ENCODE measurements at regions not wholly inside any gene's neighbourhood (a gene's known extent, or its start where the extent isn't known, plus 50 kb on each side); places are given as distances from the start of the nearest gene placed in this dataset.

- no peaks in the 10 kb centered on the region for H4K20me1 ChIP-seq (replicated peaks; ENCODE audit: insufficient read depth)
- no peaks in the 10 kb centered on the region for H3K9me2 ChIP-seq (ENCODE audit: insufficient read depth)
- no peak overlapping the region for H3K4me3 ChIP-seq
- DNase-seq (ENCODE audit: low spot score) = no peak
- H3K27me3 Mint-ChIP-seq (ENCODE audit: insufficient read depth, low read depth, poor library complexity) = no peaks in the 10 kb centered on the region
- no peak overlapping the region for H3K4me3 Mint-ChIP-seq
- H3K4me1 ChIP-seq (ENCODE audit: insufficient read depth) = no peaks in the 10 kb centered on the region
- H2AFZ ChIP-seq = no peak overlapping the region; the same call in 1 of the 2 replicates
- H3K27ac ChIP-seq (ENCODE audit: low read depth) = no peak overlapping the region
- H3K27ac Mint-ChIP-seq = no peak overlapping the region
- no peaks in the 10 kb centered on the region for H3K27me3 ChIP-seq (ENCODE audit: insufficient read depth)
- H3K4me1 Mint-ChIP-seq = no peaks in the 10 kb centered on the region
- no peaks in the 10 kb centered on the region for H3K79me2 ChIP-seq (replicated peaks; ENCODE audit: insufficient read depth)
- H3F3A ChIP-seq (replicated peaks; ENCODE audit: low read depth) = no peaks in the 10 kb centered on the region
- H3K36me3 Mint-ChIP-seq (ENCODE audit: low read depth) = no peaks in the 10 kb centered on the region
- TF ChIP-seq CREB1 (CRISPR knock-in tag; IDR thresholded peaks at IDR 0.05; ENCODE audit: low read depth) (no peak), JUNB (IDR thresholded peaks at IDR 0.05; ENCODE audit: unreplicated experiment) (no peak), EZH2 (IDR thresholded peaks at IDR 0.05; ENCODE audit: low read depth, unreplicated experiment) (no peak), ZNF114 (CRISPR knock-in tag; IDR thresholded peaks at IDR 0.05) (no peak), STAT1 (IDR thresholded peaks at IDR 0.05; ENCODE audit: unreplicated experiment) (no peak), REST (IDR thresholded peaks at IDR 0.05; ENCODE audit: unreplicated experiment) (no peak)
- TF ChIP-seq, protein P1, sequence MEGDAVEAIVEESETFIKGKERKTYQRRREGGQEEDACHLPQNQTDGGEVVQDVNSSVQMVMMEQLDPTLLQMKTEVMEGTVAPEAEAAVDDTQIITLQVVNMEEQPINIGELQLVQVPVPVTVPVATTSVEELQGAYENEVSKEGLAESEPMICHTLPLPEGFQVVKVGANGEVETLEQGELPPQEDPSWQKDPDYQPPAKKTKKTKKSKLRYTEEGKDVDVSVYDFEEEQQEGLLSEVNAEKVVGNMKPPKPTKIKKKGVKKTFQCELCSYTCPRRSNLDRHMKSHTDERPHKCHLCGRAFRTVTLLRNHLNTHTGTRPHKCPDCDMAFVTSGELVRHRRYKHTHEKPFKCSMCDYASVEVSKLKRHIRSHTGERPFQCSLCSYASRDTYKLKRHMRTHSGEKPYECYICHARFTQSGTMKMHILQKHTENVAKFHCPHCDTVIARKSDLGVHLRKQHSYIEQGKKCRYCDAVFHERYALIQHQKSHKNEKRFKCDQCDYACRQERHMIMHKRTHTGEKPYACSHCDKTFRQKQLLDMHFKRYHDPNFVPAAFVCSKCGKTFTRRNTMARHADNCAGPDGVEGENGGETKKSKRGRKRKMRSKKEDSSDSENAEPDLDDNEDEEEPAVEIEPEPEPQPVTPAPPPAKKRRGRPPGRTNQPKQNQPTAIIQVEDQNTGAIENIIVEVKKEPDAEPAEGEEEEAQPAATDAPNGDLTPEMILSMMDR (conservative IDR thresholded peaks at IDR 0.05; ENCODE audit: low read depth in 2 of 2) = no peak
- ATAC-seq = no peak
- no peak overlapping the region for H3K4me2 ChIP-seq
- no peaks in the 10 kb centered on the region for H3K9me3 Mint-ChIP-seq
- H3K36me3 ChIP-seq (ENCODE audit: insufficient read depth) = no peaks in the 10 kb centered on the region
These were observed 134.8 kb upstream of the LARP1 start for GRCh38 chr5:154620411-154620810.

DNA sequence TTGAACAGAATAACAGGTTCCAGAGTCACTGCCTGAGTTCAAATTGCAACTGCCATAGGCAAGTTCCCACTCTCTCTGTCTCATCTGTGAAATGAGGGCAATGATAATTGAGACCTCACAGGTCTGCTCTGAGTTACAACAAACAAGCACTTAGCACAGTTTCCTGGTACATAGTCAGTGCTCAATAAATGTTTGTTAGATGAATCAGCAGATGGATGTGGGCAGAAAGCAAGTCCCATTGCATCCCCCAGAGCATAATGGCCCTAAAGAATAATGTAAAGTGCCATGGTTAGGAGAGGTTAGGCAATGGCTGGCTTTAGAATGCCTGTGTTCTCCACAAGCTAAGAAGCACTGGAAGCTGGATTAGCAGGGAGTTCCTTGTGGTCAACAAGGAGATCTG lies 136.5 kb upstream of the LARP1 start:
- Histone ChIP-seq H2AFZ (no peak overlapping the region), H3K4me2 (no peak overlapping the region), H3F3A (replicated peaks; ENCODE audit: low read depth) (no peaks in the 10 kb centered on the region), H3K27me3 (ENCODE audit: insufficient read depth) (no peaks in the 10 kb centered on the region), H3K9me2 (ENCODE audit: insufficient read depth) (no peaks in the 10 kb centered on the region), H3K79me2 (replicated peaks; ENCODE audit: insufficient read depth) (no peaks in the 10 kb centered on the region), H3K4me3 (no peak overlapping the region), H3K27ac (ENCODE audit: low read depth) (no peak overlapping the region), H3K4me1 (ENCODE audit: insufficient read depth) (no peaks in the 10 kb centered on the region), H4K20me1 (replicated peaks; ENCODE audit: insufficient read depth) (no peaks in the 10 kb centered on the region), H3K36me3 (ENCODE audit: insufficient read depth) (no peaks in the 10 kb centered on the region)
- H3K27ac Mint-ChIP-seq = no peak overlapping the region
- no peaks in the 10 kb centered on the region for H3K9me3 Mint-ChIP-seq
- no peak for ATAC-seq
- no peaks in the 10 kb centered on the region for H3K4me1 Mint-ChIP-seq
- H3K36me3 Mint-ChIP-seq (ENCODE audit: low read depth) = no peaks in the 10 kb centered on the region
- no peaks in the 10 kb centered on the region for H3K27me3 Mint-ChIP-seq (ENCODE audit: insufficient read depth, low read depth, poor library complexity)
- DNase-seq (ENCODE audit: low spot score) = no peak
- no peak overlapping the region for H3K4me3 Mint-ChIP-seq
- TF ChIP-seq POLR2AphosphoS5 (IDR thresholded peaks at IDR 0.05; ENCODE audit: low read depth) (no peak), ZNF114 (CRISPR knock-in tag; IDR thresholded peaks at IDR 0.05) (no peak), ZNF331 (CRISPR knock-in tag; IDR thresholded peaks at IDR 0.05; ENCODE audit: low read depth) (no peak), ETS1 (IDR thresholded peaks at IDR 0.05) (no peak), REST (IDR thresholded peaks at IDR 0.05; ENCODE audit: unreplicated experiment) (no peak), EZH2phosphoT487 (IDR thresholded peaks at IDR 0.05; ENCODE audit: unreplicated experiment) (no peak), JUNB (IDR thresholded peaks at IDR 0.05; ENCODE audit: unreplicated experiment) (no peak), STAT1 (IDR thresholded peaks at IDR 0.05; ENCODE audit: unreplicated experiment) (no peak)
- TF ChIP-seq, protein P1 (conservative IDR thresholded peaks at IDR 0.05; ENCODE audit: low read depth in 2 of 2) = no peak
